NT2/D1 (cell line): ENCODE measurements at regions not wholly inside any gene's neighbourhood (a gene's known extent, or its start where the extent isn't known, plus 50 kb on each side); places are given as distances from the start of the nearest gene placed in this dataset.

ENCODE experiments used
- SUZ12 ChIP-seq: IDR thresholded peaks from 2 replicates; pipeline ENCODE4 v1.6.1; 2011; ENCODE audit not compliant: insufficient read length, insufficient read depth; ENCODE audit errors: extremely low read depth
- YY1 ChIP-seq: IDR thresholded peaks from 2 replicates; pipeline ENCODE4 v1.6.1; 2011; ENCODE audit not compliant: insufficient read length, insufficient read depth
- ZNF274 ChIP-seq: IDR thresholded peaks from 2 replicates; pipeline ENCODE4 v1.6.1; 2011; ENCODE audit warnings: mild to moderate bottlenecking, low read depth, low read length

DNA sequence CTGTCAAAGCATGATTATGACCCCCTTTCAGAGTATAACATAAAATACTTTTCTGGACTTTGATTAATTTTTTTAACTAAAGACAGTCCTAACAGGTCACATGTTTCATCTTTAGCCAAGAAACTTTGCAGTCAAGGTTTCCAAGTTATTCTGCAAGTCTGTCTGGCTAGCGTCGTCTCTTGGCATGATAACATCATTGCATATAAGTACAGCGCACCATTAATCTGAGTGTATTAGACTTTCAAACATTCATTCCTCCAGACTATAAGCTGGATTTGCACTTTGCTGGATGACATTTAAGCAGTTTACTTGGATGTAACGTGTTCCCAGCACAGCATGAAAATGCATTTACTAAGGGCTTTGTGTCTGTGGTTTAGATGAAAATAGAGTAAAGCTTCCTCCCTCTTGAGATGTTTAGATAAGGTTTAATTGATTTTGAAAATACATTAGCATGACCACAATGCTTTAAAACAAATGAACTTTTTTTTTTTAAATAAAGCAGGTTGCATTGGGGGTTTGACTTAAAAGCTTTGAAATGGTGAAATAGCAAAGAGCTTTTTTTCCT, 349.0 kb upstream of the MTPN start:
- TF ChIP-seq ZNF274 = no peak
- TF ChIP-seq SUZ12 = no peak
- no peak for TF ChIP-seq YY1
